DND-41 (cell line): ENCODE measurements at regions not wholly inside any gene's neighbourhood (a gene's known extent, or its start where the extent isn't known, plus 50 kb on each side); places are given as distances from the start of the nearest gene placed in this dataset.

ENCODE experiments used
- ATAC-seq: fragments of 200-7000 bp; cut with Tn5 transposase; 3 replicates; pipeline ENCODE4 v1.9.1; 2021; ENCODE audit warnings: low read depth; ENCODE audit not compliant: insufficient read depth
- DNase-seq: peaks from one replicate; pipeline ENCODE4 v3.0.0-alpha.2; 2020
- H2AFZ ChIP-seq: 2 replicates; pipeline ENCODE4 v1.6.0; 2012; ENCODE audit warnings: low read depth, low read length
- H3K27ac ChIP-seq: 2 replicates; pipeline ENCODE4 v1.5.1; 2012; ENCODE audit warnings: low read length, inconsistent platforms
- H3K27me3 ChIP-seq: fragments of 200-600 bp; sonication (generic); 2 replicates; pipeline ENCODE4 v1.6.0; 2012; ENCODE audit warnings: low read length, mild to moderate bottlenecking, inconsistent platforms; ENCODE audit not compliant: insufficient read depth, poor library complexity
- H3K36me3 ChIP-seq: 2 replicates; pipeline ENCODE4 v1.5.1; 2012; ENCODE audit warnings: low read length, inconsistent platforms; ENCODE audit not compliant: insufficient read depth
- H3K4me1 ChIP-seq: 2 replicates; pipeline ENCODE4 v1.5.1; 2012; ENCODE audit warnings: mild to moderate bottlenecking, low read length; ENCODE audit not compliant: insufficient read depth
- H3K4me2 ChIP-seq: 2 replicates; pipeline ENCODE4 v1.6.0; 2012; ENCODE audit warnings: mild to moderate bottlenecking, moderate library complexity, low read length, inconsistent platforms; ENCODE audit not compliant: insufficient read depth
- H3K4me3 ChIP-seq, 2 experiments: fragments of 200-600 bp in 1 of 2; shearing (Covaris generic) in 1 of 2; 2 replicates each; pipeline ENCODE4 v1.5.1; 2012 to 2016; ENCODE audit warnings: inconsistent platforms in 2 of 2, low read length in 2 of 2, mild to moderate bottlenecking in 2 of 2, low read depth in 1 of 2, moderate library complexity in 1 of 2
- H3K79me2 ChIP-seq: 2 replicates; pipeline ENCODE4 v1.6.0; 2012; ENCODE audit warnings: low read length, inconsistent platforms; ENCODE audit not compliant: insufficient read depth
- H3K9ac ChIP-seq: 2 replicates; pipeline ENCODE4 v1.6.0; 2012; ENCODE audit warnings: low read depth, mild to moderate bottlenecking, inconsistent platforms, low read length, moderate library complexity
- H3K9me3 ChIP-seq: 2 replicates; pipeline ENCODE4 v1.5.1; 2012; ENCODE audit warnings: low read length, moderate library complexity, mild to moderate bottlenecking, inconsistent platforms; ENCODE audit not compliant: insufficient read depth, severe bottlenecking
- H4K20me1 ChIP-seq: 2 replicates; pipeline ENCODE4 v1.6.0; 2012; ENCODE audit warnings: low read length; ENCODE audit not compliant: insufficient read depth
- CTCF ChIP-seq: IDR thresholded peaks from 2 replicates; pipeline ENCODE4 v1.5.1; 2012; ENCODE audit warnings: borderline replicate concordance, low read length, moderate library complexity, mild to moderate bottlenecking; ENCODE audit not compliant: poor library complexity, severe bottlenecking; ENCODE audit errors: extremely low read depth
- EZH2 ChIP-seq: IDR thresholded peaks from 3 replicates; pipeline ENCODE4 v1.6.1; 2012; ENCODE audit warnings: borderline replicate concordance, low read depth, mild to moderate bottlenecking, moderate library complexity, low read length, inconsistent platforms; ENCODE audit not compliant: severe bottlenecking

DNA sequence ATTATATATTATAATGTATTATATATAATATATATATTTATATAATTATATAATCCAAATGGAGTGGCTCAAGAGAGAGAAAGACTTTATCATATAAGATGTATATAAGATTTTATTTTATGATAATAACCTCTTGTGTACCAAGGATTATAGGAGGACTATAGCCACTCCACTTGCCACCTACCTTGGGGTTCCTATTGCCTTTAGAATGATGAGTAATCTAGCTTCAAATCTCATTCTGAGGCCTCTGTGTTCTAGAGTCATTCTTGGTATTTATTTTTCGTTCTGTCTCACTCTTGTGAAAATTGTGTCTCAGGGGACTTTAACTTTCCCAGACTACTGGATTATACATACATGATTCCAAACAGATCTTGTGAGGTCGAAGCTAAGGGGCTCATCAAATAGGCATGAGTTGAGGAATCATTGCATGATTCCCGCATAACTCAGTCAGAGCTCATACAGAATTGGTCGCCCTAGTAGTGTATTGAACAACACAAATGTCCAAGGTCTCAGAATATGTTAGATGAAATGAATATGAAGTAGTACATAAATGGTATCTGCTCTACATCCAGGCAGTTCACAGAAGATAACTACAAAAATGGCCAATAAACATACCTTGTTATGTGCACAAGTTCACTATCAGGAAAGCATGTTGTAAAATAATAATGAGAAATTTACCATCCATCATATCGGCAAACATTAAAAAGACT, 159.5 kb upstream of the RNPC3 start:
- H3K27me3 ChIP-seq: no peaks in the 10 kb centered on the region
- no peaks in the 10 kb centered on the region for H3K9me3 ChIP-seq
- no peaks in the 10 kb centered on the region for H3K4me1 ChIP-seq
- no peak overlapping the region for H2AFZ ChIP-seq
- no peak overlapping the region for H3K9ac ChIP-seq
- no peaks in the 10 kb centered on the region for H3K36me3 ChIP-seq
- H3K4me3 ChIP-seq: no peak overlapping the region
- TF ChIP-seq CTCF: no peak
- no peak for TF ChIP-seq EZH2
- no peaks in the 10 kb centered on the region for H4K20me1 ChIP-seq
- no peaks in the 10 kb centered on the region for H3K79me2 ChIP-seq
- H3K4me2 ChIP-seq: no peak overlapping the region
- DNase-seq (no peak), ATAC-seq (no peak)
- no peak overlapping the region for H3K27ac ChIP-seq

GRCh38 chr1:103363008-103363365, 162.5 kb upstream of the RNPC3 start:
- Histone ChIP-seq H3K4me2 (no peak overlapping the region), H3K9ac (no peak overlapping the region), H2AFZ (no peak overlapping the region), H3K36me3 (no peaks in the 10 kb centered on the region), H4K20me1 (no peaks in the 10 kb centered on the region), H3K79me2 (no peaks in the 10 kb centered on the region), H3K9me3 (no peaks in the 10 kb centered on the region), H3K4me1 (no peaks in the 10 kb centered on the region), H3K27me3 (no peaks in the 10 kb centered on the region), H3K4me3 (no peak overlapping the region), H3K27ac (no peak overlapping the region)
- ATAC-seq (no peak), DNase-seq (no peak)
- TF ChIP-seq EZH2 (no peak), CTCF (no peak)

DNA sequence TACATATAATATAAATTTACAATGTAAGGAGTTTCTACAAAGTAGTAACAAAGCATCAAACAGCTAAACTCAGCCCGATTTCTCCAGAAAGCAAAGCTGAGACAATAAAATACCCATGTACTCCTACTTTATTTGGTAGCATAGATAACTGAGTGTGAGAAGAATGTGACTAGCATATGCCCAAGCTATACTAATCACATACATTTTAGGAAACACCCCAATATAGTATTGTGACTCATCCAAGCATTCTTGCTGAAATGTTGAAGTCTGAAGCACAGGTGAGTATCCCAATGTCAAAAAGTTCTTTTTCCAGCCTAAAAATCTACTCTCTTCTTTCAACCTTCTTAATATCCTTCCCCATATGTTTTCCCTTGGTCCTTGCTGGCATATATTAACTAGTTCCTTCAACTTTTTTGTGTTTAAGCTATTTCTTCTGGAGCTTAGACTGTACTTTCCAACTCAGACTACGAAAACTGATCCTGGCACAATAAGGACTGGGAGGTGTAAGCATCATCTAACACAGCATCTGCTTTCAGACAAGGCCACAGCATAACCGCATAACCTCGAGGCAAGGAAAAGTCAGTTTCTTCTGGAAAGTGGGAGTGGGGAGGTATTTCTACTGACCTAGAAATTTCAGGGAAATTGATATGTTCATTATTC, 163.0 kb upstream of the RNPC3 start:
- Histone ChIP-seq H3K4me2 (no peak overlapping the region), H3K4me3 (no peak overlapping the region), H3K27me3 (no peaks in the 10 kb centered on the region), H3K9me3 (no peaks in the 10 kb centered on the region), H3K9ac (no peak overlapping the region), H3K4me1 (no peaks in the 10 kb centered on the region), H4K20me1 (no peaks in the 10 kb centered on the region), H3K79me2 (no peaks in the 10 kb centered on the region), H2AFZ (no peak overlapping the region), H3K27ac (no peak overlapping the region), H3K36me3 (no peaks in the 10 kb centered on the region)
- TF ChIP-seq EZH2 (no peak), CTCF (no peak)
- ATAC-seq (no peak), DNase-seq (no peak)

DNA sequence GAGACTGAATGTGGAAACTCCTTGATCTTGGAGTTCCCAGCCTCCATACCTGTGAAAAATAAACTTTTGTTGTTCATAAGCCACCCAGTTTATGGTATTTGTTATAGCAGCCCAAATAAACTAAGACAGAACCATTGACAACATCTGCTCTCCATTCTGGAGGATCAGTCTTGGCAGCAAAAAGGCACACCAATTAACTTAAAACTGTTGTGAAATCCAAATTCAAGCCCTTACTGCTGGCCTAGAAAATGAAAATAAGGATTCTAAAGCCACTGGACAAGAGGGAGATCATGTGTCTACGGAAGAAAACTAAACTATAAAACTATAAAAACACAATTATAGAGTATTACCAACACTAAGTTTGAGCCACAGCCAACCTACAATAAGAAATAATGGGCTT, 172.1 kb upstream of the RNPC3 start:
- Histone ChIP-seq H3K9me3 (no peaks in the 10 kb centered on the region), H2AFZ (no peak overlapping the region), H3K27ac (no peak overlapping the region), H3K4me3 (no peak overlapping the region), H3K36me3 (no peaks in the 10 kb centered on the region), H4K20me1 (no peaks in the 10 kb centered on the region), H3K79me2 (no peaks in the 10 kb centered on the region), H3K9ac (no peak overlapping the region), H3K4me2 (no peak overlapping the region), H3K27me3 (no peaks in the 10 kb centered on the region), H3K4me1 (no peaks in the 10 kb centered on the region)
- ATAC-seq: no peak
- no peak for DNase-seq
- no peak for TF ChIP-seq CTCF
- no peak for TF ChIP-seq EZH2
